Activated naive CD8-positive, alpha-beta T cell treated with anti-CD3 and anti-CD28 coated beads, Interleukin-2, amount 50 U/mL, for 24 hours (primary cell): ENCODE measurements at regions not wholly inside any gene's neighbourhood (a gene's known extent, or its start where the extent isn't known, plus 50 kb on each side); places are given as distances from the start of the nearest gene placed in this dataset.
"Not testable (repeated sequence)": the region's sequence is repeated elsewhere in the genome, so short reads cannot be mapped to it uniquely, and the experiment has no call there.

Source experiments
- ATAC-seq: fragments of 150-1000 bp; cut with Tn5 transposase; one replicate; pipeline ENCODE4 v1.10.0; 2021
- DNase-seq: peaks from one replicate; pipeline ENCODE4 v3.0.0; 2021
- H3K27ac Mint-ChIP-seq: one replicate; pipeline ENCODE4 v1.8.0; 2021; ENCODE audit warnings: mild to moderate bottlenecking, mixed read lengths
- H3K27me3 Mint-ChIP-seq: one replicate; pipeline ENCODE4 v1.8.0; 2021; ENCODE audit warnings: mixed read lengths
- H3K36me3 Mint-ChIP-seq: one replicate; pipeline ENCODE4 v1.8.0; 2021; ENCODE audit warnings: low read depth, mixed read lengths
- H3K4me1 Mint-ChIP-seq: one replicate; pipeline ENCODE4 v1.8.0; 2021; ENCODE audit warnings: mixed read lengths
- H3K4me3 Mint-ChIP-seq: one replicate; pipeline ENCODE4 v1.8.0; 2021; ENCODE audit warnings: mild to moderate bottlenecking, moderate library complexity, mixed read lengths
- H3K9me3 Mint-ChIP-seq: one replicate; pipeline ENCODE4 v1.8.0; 2021; ENCODE audit warnings: mixed read lengths

DNA sequence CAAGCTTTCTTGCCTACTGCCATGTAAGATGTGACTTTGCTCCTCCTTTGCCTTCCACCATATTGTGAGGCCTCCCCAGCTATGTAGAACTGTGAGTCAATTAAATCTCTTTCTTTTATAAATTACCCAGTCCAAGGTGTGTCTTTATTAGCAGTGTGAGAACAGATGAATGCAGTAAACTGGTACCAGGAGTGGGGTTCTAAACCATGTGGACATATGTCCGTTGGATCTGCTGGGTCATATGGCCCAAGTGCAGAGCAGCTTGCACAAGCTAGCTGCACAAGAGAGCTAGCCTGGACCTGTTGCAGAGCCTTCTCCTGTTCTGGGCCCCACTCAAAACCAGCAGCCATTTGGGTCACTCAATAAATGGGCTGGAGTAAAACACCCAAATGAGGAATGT is 177.1 kb downstream of the HIPK3 start:
- no peak for DNase-seq
- Mint-ChIP-seq H3K9me3 (peaks cover 20% of the 10 kb centered on the region), H3K27ac (no peak overlapping the region), H3K36me3 (no peaks in the 10 kb centered on the region), H3K4me3 (no peak overlapping the region), H3K27me3 (peaks cover 9% of the 10 kb centered on the region), H3K4me1 (no peaks in the 10 kb centered on the region)
- ATAC-seq: no peak

DNA sequence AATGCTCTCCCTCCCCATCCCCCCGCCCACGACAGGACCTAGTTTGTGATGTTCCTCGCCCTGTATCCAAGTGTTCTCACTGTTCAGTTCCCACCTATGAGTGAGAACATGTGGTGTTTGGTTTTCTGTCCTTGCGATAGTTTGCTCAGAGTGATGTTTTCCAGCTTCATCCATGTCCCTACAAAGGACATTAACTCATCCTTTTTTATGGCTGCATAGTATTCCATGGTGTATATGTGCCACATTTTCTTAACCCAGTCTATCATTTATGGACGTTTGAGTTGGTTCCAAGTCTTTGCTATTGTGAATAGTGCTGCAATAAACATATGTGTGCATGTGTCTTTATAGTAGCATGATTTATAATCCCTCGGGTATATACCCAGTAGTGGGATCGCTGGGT is 171.3 kb downstream of the HIPK3 start:
- H3K4me3 Mint-ChIP-seq, DNase-seq, H3K36me3 Mint-ChIP-seq, ATAC-seq, H3K4me1 Mint-ChIP-seq, H3K27ac Mint-ChIP-seq: not testable (repeated sequence)
- Mint-ChIP-seq H3K9me3 (peaks cover 10% of the 10 kb centered on the region), H3K27me3 (peaks cover 25% of the 10 kb centered on the region)

DNA sequence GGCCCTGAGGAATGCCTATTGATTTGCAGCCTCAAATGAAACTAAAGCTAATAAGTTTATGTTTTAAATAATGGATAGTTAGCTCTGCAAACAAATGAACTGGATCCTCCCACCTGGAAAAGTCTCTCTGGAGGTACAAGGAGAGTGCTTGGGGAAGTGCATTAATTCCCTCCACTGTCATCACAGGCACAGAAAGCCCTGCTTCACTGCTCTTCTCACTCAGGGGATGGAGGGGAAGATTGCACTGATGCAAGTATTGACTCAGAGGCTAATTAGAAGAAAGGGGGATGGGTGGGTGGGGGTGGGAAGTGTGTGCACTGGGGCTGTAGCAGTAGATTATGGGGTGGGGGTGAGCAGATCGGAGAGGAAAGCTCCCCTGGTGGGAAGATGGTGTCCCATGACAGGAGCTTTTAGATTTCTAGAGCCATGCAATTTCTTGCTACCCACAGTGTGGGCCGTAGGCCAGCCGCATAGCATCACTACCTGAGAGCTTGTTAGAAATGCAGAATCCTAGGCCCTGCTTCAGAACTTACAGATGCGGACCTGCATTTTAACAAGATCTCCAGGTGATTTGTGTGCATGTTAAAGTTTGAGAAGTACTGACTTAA is 163.9 kb downstream of the HIPK3 start:
- ATAC-seq: no peak
- Mint-ChIP-seq H3K4me3 (no peak overlapping the region), H3K36me3 (no peaks in the 10 kb centered on the region), H3K27ac (no peak overlapping the region), H3K9me3 (no peaks in the 10 kb centered on the region), H3K27me3 (peaks cover 7% of the 10 kb centered on the region), H3K4me1 (no peaks in the 10 kb centered on the region)
- no peak for DNase-seq

DNA sequence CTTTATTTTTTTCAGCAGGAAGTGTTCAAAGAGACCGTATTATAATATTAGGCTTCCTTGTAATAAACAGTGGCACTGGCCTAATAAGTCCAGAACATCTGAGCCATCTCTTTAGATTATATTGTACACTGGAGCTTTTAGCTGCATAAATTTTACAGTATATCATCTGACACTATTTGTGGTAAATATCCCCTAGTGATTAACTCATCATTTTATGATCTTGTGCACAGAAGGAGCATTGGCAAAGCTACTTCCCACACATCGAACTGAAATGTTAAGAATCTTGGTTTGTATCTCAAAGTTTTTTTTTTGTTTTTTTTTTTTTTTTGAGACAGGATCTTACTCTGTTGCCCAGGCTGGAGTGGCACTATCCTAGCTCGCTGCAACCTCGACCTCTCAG is 162.7 kb downstream of the HIPK3 start:
- Mint-ChIP-seq H3K27ac (no peak overlapping the region), H3K27me3 (peaks cover 4% of the 10 kb centered on the region), H3K4me1 (no peaks in the 10 kb centered on the region), H3K4me3 (no peak overlapping the region), H3K36me3 (no peaks in the 10 kb centered on the region), H3K9me3 (no peaks in the 10 kb centered on the region)
- DNase-seq: no peak
- no peak for ATAC-seq

DNA sequence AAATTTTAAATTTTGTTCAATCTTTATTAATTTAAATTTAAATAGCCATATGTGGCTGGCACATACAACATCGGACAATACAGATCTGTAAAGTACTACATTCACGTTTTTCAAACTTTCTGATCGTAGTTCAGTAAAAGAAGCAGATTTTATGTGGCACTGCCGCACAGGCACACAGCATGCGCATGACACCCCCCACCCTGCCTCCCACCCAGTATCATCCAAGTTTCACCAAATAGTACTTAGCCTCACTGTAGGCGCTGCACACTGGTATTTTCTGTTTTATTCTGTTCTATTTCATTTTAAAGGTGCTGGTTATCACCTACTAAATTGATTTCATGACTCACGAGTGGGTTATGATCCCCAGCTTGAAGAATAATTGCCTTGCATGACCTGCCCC is 159.9 kb downstream of the HIPK3 start:
- H3K27me3 Mint-ChIP-seq: peaks cover 12% of the 10 kb centered on the region

DNA sequence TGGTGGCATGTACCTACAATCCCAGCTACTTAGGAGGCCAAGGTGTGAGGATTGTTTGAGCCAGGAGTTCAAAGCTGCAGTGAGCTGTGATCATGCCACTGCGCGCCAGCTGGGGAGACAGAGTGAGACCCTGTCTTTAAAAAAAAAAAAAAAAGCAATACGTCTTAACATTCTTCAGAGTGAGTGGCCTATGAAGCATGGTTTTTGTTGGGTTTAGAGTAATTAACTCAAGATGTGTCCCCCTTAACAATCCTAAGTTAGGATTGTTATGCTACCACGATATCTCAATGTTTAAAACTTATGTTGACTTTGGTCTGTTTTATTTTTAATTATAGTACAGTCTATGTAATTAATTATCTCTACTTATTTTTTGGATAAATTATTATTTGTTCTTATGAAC is 156.1 kb downstream of the HIPK3 start:
- Mint-ChIP-seq H3K27ac (no peak overlapping the region), H3K36me3 (no peaks in the 10 kb centered on the region), H3K4me1 (no peaks in the 10 kb centered on the region), H3K27me3 (peaks cover 25% of the 10 kb centered on the region), H3K9me3 (no peaks in the 10 kb centered on the region), H3K4me3 (no peak overlapping the region)
- no peak for ATAC-seq
- no peak for DNase-seq

More for the DNA sequence above, 159.9 kb downstream of the HIPK3 start:
- Mint-ChIP-seq H3K4me1 (no peaks in the 10 kb centered on the region), H3K36me3 (no peaks in the 10 kb centered on the region), H3K4me3 (no peak overlapping the region), H3K27ac (no peak overlapping the region), H3K9me3 (no peaks in the 10 kb centered on the region)
- DNase-seq (no peak), ATAC-seq (no peak)

DNA sequence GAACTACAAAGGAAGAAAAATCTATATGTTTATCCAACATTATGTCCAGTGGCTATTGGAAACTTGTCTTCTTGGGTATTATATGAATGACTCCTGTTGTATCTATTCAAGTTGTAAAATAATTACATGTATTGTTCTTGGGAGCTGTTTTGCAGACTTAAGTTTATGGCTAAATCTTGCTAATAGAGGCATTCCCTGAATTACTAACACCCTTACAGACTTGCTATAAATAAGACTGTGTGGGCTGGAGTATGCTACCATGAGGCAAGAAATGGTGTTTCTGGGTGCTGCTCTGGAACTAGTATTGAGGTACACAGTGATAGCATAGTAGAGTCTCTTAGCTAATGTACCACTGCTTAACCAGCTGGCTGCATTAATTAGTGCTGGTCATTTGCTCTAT is 155.1 kb downstream of the HIPK3 start:
- Mint-ChIP-seq H3K4me3 (no peak overlapping the region), H3K4me1 (no peaks in the 10 kb centered on the region), H3K9me3 (no peaks in the 10 kb centered on the region), H3K36me3 (no peaks in the 10 kb centered on the region), H3K27me3 (peaks cover 22% of the 10 kb centered on the region), H3K27ac (no peak overlapping the region)
- DNase-seq (no peak), ATAC-seq (no peak)

DNA sequence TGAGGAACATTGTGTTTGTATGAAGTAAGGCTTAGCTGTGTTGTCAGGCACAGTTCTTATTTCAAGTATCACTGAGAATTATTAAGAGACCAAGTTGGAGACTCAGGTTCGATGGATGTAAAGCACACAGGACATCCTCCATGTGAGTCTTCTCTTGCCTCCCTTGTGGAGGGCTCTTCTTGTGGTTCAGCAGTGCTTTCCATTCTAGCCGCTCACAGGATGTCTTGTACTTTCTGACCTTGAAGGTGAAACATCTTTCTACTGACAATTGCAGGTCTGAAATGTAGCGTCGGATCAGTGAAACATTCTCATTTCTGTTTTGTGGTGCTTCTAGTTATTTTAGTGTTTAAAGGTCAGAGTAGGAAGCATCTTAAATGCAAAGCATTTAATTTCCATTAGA is 154.6 kb downstream of the HIPK3 start:
- Mint-ChIP-seq H3K9me3 (no peaks in the 10 kb centered on the region), H3K4me3 (no peak overlapping the region), H3K4me1 (no peaks in the 10 kb centered on the region), H3K27ac (no peak overlapping the region), H3K27me3 (peaks cover 22% of the 10 kb centered on the region), H3K36me3 (no peaks in the 10 kb centered on the region)
- ATAC-seq (no peak), DNase-seq (no peak)

DNA sequence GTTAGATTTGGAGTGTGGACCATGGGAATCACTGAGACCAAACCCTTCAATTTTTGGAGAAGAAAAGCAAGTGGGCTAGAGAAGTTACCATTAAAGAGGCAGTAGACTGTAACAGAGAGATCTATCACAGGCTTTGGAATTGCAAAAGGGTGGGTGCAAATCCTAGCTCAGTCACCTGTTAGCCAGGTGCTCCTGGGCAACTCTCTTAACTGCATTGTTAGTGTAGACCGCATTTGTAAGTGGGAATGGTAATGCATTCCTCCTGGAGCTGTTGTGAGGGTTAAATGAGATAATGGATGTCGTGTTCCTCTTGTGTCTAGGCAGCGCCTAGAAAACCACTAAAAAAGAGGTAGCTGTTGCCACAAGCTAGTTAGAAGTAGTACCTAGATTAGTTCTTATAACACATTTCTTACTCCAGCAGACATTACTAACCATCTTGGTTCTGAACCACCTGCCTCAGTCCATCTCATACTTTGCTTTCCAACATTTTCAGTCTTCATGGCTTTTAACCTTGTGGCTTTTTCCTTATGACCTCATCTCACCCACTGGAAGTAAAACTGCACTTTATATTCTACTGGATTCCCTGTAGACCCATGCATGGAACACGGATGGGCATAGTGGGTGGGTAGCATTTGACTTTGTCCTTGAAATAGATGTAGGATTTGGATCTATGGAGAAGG is 153.0 kb downstream of the HIPK3 start:
- H3K27me3 Mint-ChIP-seq: peaks cover 22% of the 10 kb centered on the region
- no peaks in the 10 kb centered on the region for H3K36me3 Mint-ChIP-seq
- ATAC-seq (no peak), DNase-seq (no peak)
- no peaks in the 10 kb centered on the region for H3K4me1 Mint-ChIP-seq
- H3K27ac Mint-ChIP-seq: no peak overlapping the region
- H3K4me3 Mint-ChIP-seq: no peak overlapping the region
- no peaks in the 10 kb centered on the region for H3K9me3 Mint-ChIP-seq
